Hepatocyte (in vitro differentiated cells): ENCODE measurements at regions not wholly inside any gene's neighbourhood (a gene's known extent, or its start where the extent isn't known, plus 50 kb on each side); places are given as distances from the start of the nearest gene placed in this dataset.
A peak's percentile ranks its signal among the peaks of the same experiment; 100 is the strongest.

Source experiments
- DNase-seq: peaks from one replicate; pipeline ENCODE4 v3.0.0-alpha.2; 2016; ENCODE audit warnings: low spot score
- H2AFZ ChIP-seq: fragments of 200-600 bp; sonication (generic); 2 replicates; pipeline ENCODE4 v1.6.0; 2016; ENCODE audit warnings: antibody characterized with exemption, mild to moderate bottlenecking
- H3K27ac ChIP-seq: fragments of 200-600 bp; sonication (generic); 2 replicates; pipeline ENCODE4 v1.5.1; 2016; ENCODE audit warnings: mild to moderate bottlenecking
- H3K27me3 ChIP-seq: fragments of 200-600 bp; sonication (generic); 2 replicates; pipeline ENCODE4 v1.6.1; 2016
- H3K36me3 ChIP-seq: fragments of 200-600 bp; sonication (generic); replicated peaks from 2 replicates; pipeline ENCODE4 v1.5.1; 2016; ENCODE audit warnings: low read depth; ENCODE audit not compliant: insufficient read depth
- H3K4me1 ChIP-seq: fragments of 200-600 bp; sonication (generic); 2 replicates; pipeline ENCODE4 v1.5.1; 2016; ENCODE audit warnings: mild to moderate bottlenecking, moderate library complexity; ENCODE audit not compliant: insufficient read depth
- H3K4me2 ChIP-seq: fragments of 200-600 bp; sonication (generic); 2 replicates; pipeline ENCODE4 v1.6.0; 2016
- H3K4me3 ChIP-seq: fragments of 200-600 bp; sonication (generic); 2 replicates; pipeline ENCODE4 v1.5.1; 2016; ENCODE audit warnings: mild to moderate bottlenecking
- H3K79me2 ChIP-seq: fragments of 200-600 bp; sonication (generic); 2 replicates; pipeline ENCODE4 v1.6.0; 2017; ENCODE audit warnings: mild to moderate bottlenecking
- H3K9me2 ChIP-seq: fragments of 200-600 bp; sonication (generic); replicated peaks from 2 replicates; pipeline ENCODE4 v1.6.0; 2017; ENCODE audit warnings: mild to moderate bottlenecking; ENCODE audit not compliant: insufficient read depth
- H3K9me3 ChIP-seq: fragments of 200-600 bp; sonication (generic); 2 replicates; pipeline ENCODE4 v1.5.1; 2016; ENCODE audit warnings: low read depth, mild to moderate bottlenecking
- H4K20me1 ChIP-seq: fragments of 200-600 bp; sonication (generic); 2 replicates; pipeline ENCODE4 v1.6.0; 2016; ENCODE audit warnings: mild to moderate bottlenecking; ENCODE audit not compliant: insufficient read depth, poor library complexity, severe bottlenecking
- CTCF ChIP-seq: fragments of 200-600 bp; sonication (generic); IDR thresholded peaks from 2 replicates; pipeline ENCODE4 v1.5.1; 2016; ENCODE audit warnings: antibody characterized with exemption, mild to moderate bottlenecking; ENCODE audit not compliant: poor library complexity
- EZH2 ChIP-seq: fragments of 200-600 bp; sonication (generic); IDR thresholded peaks from 2 replicates; pipeline ENCODE4 v1.6.1; 2016; ENCODE audit warnings: antibody characterized with exemption, mild to moderate bottlenecking, borderline replicate concordance
- EZH2phosphoT487 ChIP-seq: fragments of 200-600 bp; sonication (generic); IDR thresholded peaks from one replicate; pipeline ENCODE4 v1.6.1; 2018; ENCODE audit warnings: antibody characterized with exemption, mild to moderate bottlenecking, low read depth, moderate library complexity; ENCODE audit not compliant: unreplicated experiment, severe bottlenecking
- WGBS: methylation state at CpG from one replicate; pipeline ENCODE4 v1.1.6; 2016; ENCODE audit warnings: low lambda C conversion rate; ENCODE audit errors: missing lambda C conversion rate; 5-methylcytosine and 5-hydroxymethylcytosine counted together

- DNase-seq, result no peak
- TF ChIP-seq EZH2phosphoT487 (no peak), EZH2 (no peak), CTCF (no peak)
- WGBS, result 96% methylated on average over 3 of the region's 3 CpGs
Measured at GRCh38 chr3:144151983-144152382, 180.4 kb downstream of the DIPK2A start.

GRCh38 chr3:144160627-144161026 is 189.0 kb downstream of the DIPK2A start:
- Histone ChIP-seq H2AFZ (no peak overlapping the region), H3K9me2 (no peaks in the 10 kb centered on the region), H3K9me3 (no peaks in the 10 kb centered on the region), H3K36me3 (no peaks in the 10 kb centered on the region), H3K4me2 (no peak overlapping the region), H3K27ac (no peak overlapping the region), H3K4me3 (no peak overlapping the region), H3K27me3 (no peaks in the 10 kb centered on the region), H3K79me2 (no peaks in the 10 kb centered on the region), H3K4me1 (peaks cover 19% of the 10 kb centered on the region), H4K20me1 (no peaks in the 10 kb centered on the region)
- TF ChIP-seq EZH2, result no peak
- TF ChIP-seq EZH2phosphoT487, result no peak
- no peak for TF ChIP-seq CTCF
- no peak for DNase-seq

More at GRCh38 chr3:144151983-144152382, 180.4 kb downstream of the DIPK2A start:
- H3K9me2 ChIP-seq, result no peaks in the 10 kb centered on the region
- no peaks in the 10 kb centered on the region for H4K20me1 ChIP-seq
- H3K4me1 ChIP-seq, result no peaks in the 10 kb centered on the region
- H2AFZ ChIP-seq, result no peak overlapping the region
- no peaks in the 10 kb centered on the region for H3K27me3 ChIP-seq
- no peak overlapping the region for H3K4me3 ChIP-seq
- no peak overlapping the region for H3K27ac ChIP-seq
- no peaks in the 10 kb centered on the region for H3K79me2 ChIP-seq
- no peaks in the 10 kb centered on the region for H3K9me3 ChIP-seq
- H3K36me3 ChIP-seq, result no peaks in the 10 kb centered on the region
- no peak overlapping the region for H3K4me2 ChIP-seq

- H3K4me2 ChIP-seq, result peak overlapping the region; percentile 6
- peak overlapping the region; percentile 14 for H3K27ac ChIP-seq
- peak; percentile 42 for DNase-seq
- WGBS, result 34% methylated on average over 1 of the region's 1 CpG
- no peaks in the 10 kb centered on the region for H4K20me1 ChIP-seq
- no peaks in the 10 kb centered on the region for H3K27me3 ChIP-seq
- H3K4me3 ChIP-seq, result no peak overlapping the region
- H3K36me3 ChIP-seq, result no peaks in the 10 kb centered on the region
- TF ChIP-seq EZH2, result no peak
- TF ChIP-seq EZH2phosphoT487, result peak; percentile 49
- TF ChIP-seq CTCF, result no peak
- no peaks in the 10 kb centered on the region for H3K9me3 ChIP-seq
- H3K9me2 ChIP-seq, result no peaks in the 10 kb centered on the region
- no peaks in the 10 kb centered on the region for H3K79me2 ChIP-seq
- no peak overlapping the region for H2AFZ ChIP-seq
- H3K4me1 ChIP-seq, result peaks cover 19% of the 10 kb centered on the region
Measured at GRCh38 chr3:144162042-144162441, 190.4 kb downstream of the DIPK2A start.

- Histone ChIP-seq H3K36me3 (no peaks in the 10 kb centered on the region), H3K79me2 (no peaks in the 10 kb centered on the region), H4K20me1 (no peaks in the 10 kb centered on the region), H3K4me3 (no peak overlapping the region), H3K9me2 (no peaks in the 10 kb centered on the region), H3K27me3 (no peaks in the 10 kb centered on the region), H3K9me3 (no peaks in the 10 kb centered on the region), H3K4me1 (peaks cover 19% of the 10 kb centered on the region), H3K4me2 (no peak overlapping the region), H2AFZ (no peak overlapping the region), H3K27ac (no peak overlapping the region)
- TF ChIP-seq EZH2phosphoT487, result no peak
- no peak for TF ChIP-seq EZH2
- TF ChIP-seq CTCF, result no peak
- WGBS, result 90% methylated on average over 1 of the region's 1 CpG
- no peak for DNase-seq
Measured at GRCh38 chr3:144164352-144164751, 192.7 kb downstream of the DIPK2A start.
